Parathyroid adenoma (tissue), 2 donors: ENCODE measurements at regions not wholly inside any gene's neighbourhood (a gene's known extent, or its start where the extent isn't known, plus 50 kb on each side); places are given as distances from the start of the nearest gene placed in this dataset.

Experiments
- H2AFZ ChIP-seq: fragments of 300-600 bp; sonication (generic); one replicate; pipeline ENCODE4 v1.7.0; 2017; ENCODE audit warnings: antibody characterized with exemption, mild to moderate bottlenecking
- H3K27ac ChIP-seq: fragments of 300-600 bp; sonication (generic); one replicate; pipeline ENCODE4 v1.7.0; 2017
- H3K27me3 ChIP-seq: fragments of 300-600 bp; sonication (generic); one replicate; pipeline ENCODE4 v1.7.0; 2017; ENCODE audit warnings: low read length; ENCODE audit not compliant: control insufficient read depth, insufficient read depth
- H3K36me3 ChIP-seq: fragments of 300-600 bp; sonication (generic); one replicate; pipeline ENCODE4 v1.7.0; 2017; ENCODE audit warnings: low read length; ENCODE audit not compliant: control insufficient read depth, insufficient read depth
- H3K4me1 ChIP-seq: fragments of 300-600 bp; sonication (generic); one replicate; pipeline ENCODE4 v1.7.0; 2017; ENCODE audit warnings: control low read depth
- H3K4me2 ChIP-seq: fragments of 300-600 bp; sonication (generic); one replicate; pipeline ENCODE4 v1.7.0; 2017; ENCODE audit warnings: low read length
- H3K4me3 ChIP-seq: fragments of 300-600 bp; sonication (generic); one replicate; pipeline ENCODE4 v1.7.0; 2017; ENCODE audit warnings: low read depth, low read length
- H3K79me2 ChIP-seq: fragments of 300-600 bp; sonication (generic); one replicate; pipeline ENCODE4 v1.7.0; 2017; ENCODE audit warnings: control low read depth
- H3K9ac ChIP-seq: fragments of 300-600 bp; sonication (generic); one replicate; pipeline ENCODE4 v1.7.0; 2017; ENCODE audit warnings: mild to moderate bottlenecking
- H3K9me3 ChIP-seq: fragments of 300-600 bp; sonication (generic); one replicate; pipeline ENCODE4 v1.7.0; 2017; ENCODE audit warnings: low read length; ENCODE audit not compliant: control insufficient read depth
- CTCF ChIP-seq: fragments of 300-600 bp; sonication (generic); IDR thresholded peaks from one replicate; pipeline ENCODE4 v1.7.0; 2017; ENCODE audit warnings: antibody characterized with exemption, mild to moderate bottlenecking
- donor health status: primary hyperparathyroidism.

GRCh38 chr21:31455506-31455905 lies 111.4 kb upstream of the TIAM1 start:
- Histone ChIP-seq H3K9ac (no peak overlapping the region), H3K9me3 (no peaks in the 10 kb centered on the region), H3K27ac (no peak overlapping the region), H3K4me1 (no peaks in the 10 kb centered on the region), H3K36me3 (no peaks in the 10 kb centered on the region), H3K4me3 (no peak overlapping the region), H2AFZ (no peak overlapping the region), H3K27me3 (no peaks in the 10 kb centered on the region), H3K4me2 (no peak overlapping the region), H3K79me2 (no peaks in the 10 kb centered on the region)
- no peak for TF ChIP-seq CTCF

DNA sequence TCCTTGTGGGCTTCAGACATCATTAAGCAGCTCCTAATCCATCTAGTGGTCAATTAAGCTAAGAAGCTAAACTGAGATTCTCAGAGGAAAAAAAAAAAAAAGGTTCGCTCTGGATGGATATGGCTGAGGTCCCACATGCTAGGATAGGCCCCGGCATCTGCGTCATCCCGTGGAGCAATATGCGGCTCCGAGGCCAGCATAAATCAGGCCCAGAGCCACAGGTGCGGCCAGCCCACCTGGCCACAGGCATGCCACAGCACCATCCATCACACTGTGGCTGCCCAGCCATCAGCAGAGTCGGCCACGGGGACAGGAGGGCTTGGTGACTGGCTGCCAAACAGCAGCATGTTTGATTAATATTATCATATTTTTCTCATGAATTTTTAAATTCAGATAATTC lies 106.9 kb upstream of the TIAM1 start:
- no peak for TF ChIP-seq CTCF
- H3K4me1 ChIP-seq: no peaks in the 10 kb centered on the region
- no peak overlapping the region for H3K4me2 ChIP-seq
- H3K27me3 ChIP-seq: no peaks in the 10 kb centered on the region
- H3K4me3 ChIP-seq: no peak overlapping the region
- H3K79me2 ChIP-seq: no peaks in the 10 kb centered on the region
- no peak overlapping the region for H3K27ac ChIP-seq
- H2AFZ ChIP-seq: no peak overlapping the region
- no peak overlapping the region for H3K9ac ChIP-seq
- H3K36me3 ChIP-seq: no peaks in the 10 kb centered on the region
- no peaks in the 10 kb centered on the region for H3K9me3 ChIP-seq

DNA sequence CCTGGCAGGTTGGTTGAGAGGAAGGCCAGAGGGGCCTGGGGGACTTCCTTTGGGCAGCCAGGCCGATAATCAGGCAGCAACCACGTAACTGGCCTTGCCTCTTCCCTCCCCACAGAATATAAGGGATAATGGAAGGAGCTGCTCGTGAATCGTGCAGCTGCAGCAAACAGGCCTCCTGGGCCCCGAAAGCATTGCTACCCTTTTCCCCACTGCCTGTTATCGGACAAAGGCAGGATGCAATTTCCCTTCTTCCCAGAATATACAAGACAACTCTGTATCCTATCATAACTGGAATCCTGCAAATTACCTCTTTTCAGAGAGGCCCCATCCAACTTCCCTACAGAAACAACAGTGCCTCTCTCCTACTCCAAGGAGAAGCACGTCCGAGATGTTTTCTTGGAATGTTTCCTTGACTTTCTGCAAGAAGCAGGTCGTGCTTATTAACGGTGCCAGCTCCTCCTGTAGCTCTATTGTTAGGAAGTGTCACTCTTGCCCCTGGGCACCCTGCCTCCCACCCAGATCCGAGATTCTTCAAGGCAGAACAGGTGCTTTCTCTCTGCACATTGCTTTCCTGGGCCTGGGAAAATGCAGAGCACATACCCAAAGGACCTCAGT lies 106.0 kb upstream of the TIAM1 start:
- Histone ChIP-seq H3K9ac (no peak overlapping the region), H3K4me3 (no peak overlapping the region), H3K4me2 (no peak overlapping the region), H3K27me3 (no peaks in the 10 kb centered on the region), H3K9me3 (no peaks in the 10 kb centered on the region), H3K27ac (no peak overlapping the region), H3K4me1 (no peaks in the 10 kb centered on the region), H3K79me2 (no peaks in the 10 kb centered on the region), H2AFZ (no peak overlapping the region), H3K36me3 (no peaks in the 10 kb centered on the region)
- no peak for TF ChIP-seq CTCF

DNA sequence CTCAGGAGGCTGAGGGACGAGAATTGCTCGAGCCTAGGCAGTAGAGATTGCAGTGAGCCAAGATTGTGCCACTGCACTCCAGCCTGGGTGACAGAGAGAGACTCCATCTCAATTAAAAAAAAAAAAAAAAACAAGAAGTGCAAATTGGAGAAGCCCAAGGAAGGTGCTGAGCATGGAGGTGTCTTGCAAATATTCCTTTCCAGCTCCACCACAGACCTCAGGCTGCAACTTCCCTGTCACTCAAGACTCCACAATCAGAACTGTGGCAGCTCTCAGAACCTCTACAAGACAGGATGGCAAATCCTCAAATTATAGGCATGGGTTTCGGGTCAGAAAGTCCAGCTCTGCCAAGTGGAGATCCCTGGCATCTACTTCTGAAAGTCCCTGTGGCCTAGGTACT lies 104.4 kb upstream of the TIAM1 start:
- Histone ChIP-seq H3K9me3 (no peaks in the 10 kb centered on the region), H3K27ac (no peak overlapping the region), H3K27me3 (no peaks in the 10 kb centered on the region), H3K9ac (no peak overlapping the region), H3K4me1 (no peaks in the 10 kb centered on the region), H3K36me3 (no peaks in the 10 kb centered on the region), H3K79me2 (no peaks in the 10 kb centered on the region), H2AFZ (no peak overlapping the region), H3K4me2 (no peak overlapping the region), H3K4me3 (no peak overlapping the region)
- TF ChIP-seq CTCF: no peak

DNA sequence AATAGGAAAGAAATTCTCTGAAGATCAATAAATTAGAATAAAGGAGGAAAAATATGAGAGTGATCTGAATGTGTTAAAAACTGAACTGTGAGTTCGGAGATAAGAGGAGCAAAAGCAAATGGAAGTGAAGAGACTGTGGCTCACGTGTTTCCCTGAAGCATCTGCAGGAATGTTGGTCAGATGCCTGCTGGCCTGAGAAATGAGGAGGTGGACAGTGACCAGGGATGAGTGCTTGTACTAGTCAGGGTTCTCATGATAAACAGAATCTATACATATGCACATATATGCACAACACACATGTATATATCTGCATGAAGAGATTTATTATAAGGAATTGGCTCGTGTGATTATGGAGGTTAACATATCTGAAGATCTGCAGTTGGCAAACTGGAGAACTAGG lies 103.4 kb upstream of the TIAM1 start:
- Histone ChIP-seq H3K9ac (no peak overlapping the region), H3K4me2 (no peak overlapping the region), H3K9me3 (no peaks in the 10 kb centered on the region), H3K36me3 (no peaks in the 10 kb centered on the region), H2AFZ (no peak overlapping the region), H3K4me1 (no peaks in the 10 kb centered on the region), H3K27ac (no peak overlapping the region), H3K4me3 (no peak overlapping the region), H3K27me3 (no peaks in the 10 kb centered on the region), H3K79me2 (no peaks in the 10 kb centered on the region)
- TF ChIP-seq CTCF: no peak
